ENCODE measurements at regions not wholly inside any gene's neighbourhood (a gene's known extent, or its start where the extent isn't known, plus 50 kb on each side); places are given as distances from the start of the nearest gene placed in this dataset.

GRCh38 chr7:157485361-157485831 is 148.6 kb downstream of the DNAJB6 start:
- Mint-ChIP-seq H3K27ac (ENCODE audit: unreplicated experiment) (no peak overlapping the region), H3K36me3 (ENCODE audit: low read depth, unreplicated experiment) (peaks cover 16% of the 10 kb centered on the region), H3K4me3 (ENCODE audit: unreplicated experiment) (peak overlapping the region; percentile 62), H3K9me3 (ENCODE audit: unreplicated experiment) (peaks cover 32% of the 10 kb centered on the region), H3K4me1 (ENCODE audit: unreplicated experiment) (no peaks in the 10 kb centered on the region), H3K27me3 (ENCODE audit: unreplicated experiment) (peaks cover 16% of the 10 kb centered on the region)
- DNase-seq (ENCODE audit: low spot score) = no peak
- TF ChIP-seq CTCF (IDR thresholded peaks at IDR 0.05; ENCODE audit: unreplicated experiment) = no peak

GRCh38 chr7:157486007-157486755 is 149.4 kb downstream of the DNAJB6 start:
- TF ChIP-seq CTCF (IDR thresholded peaks at IDR 0.05; ENCODE audit: unreplicated experiment) = no peak
- no peak for DNase-seq (ENCODE audit: low spot score)
- Mint-ChIP-seq H3K36me3 (ENCODE audit: low read depth, unreplicated experiment) (peaks cover 16% of the 10 kb centered on the region), H3K4me3 (ENCODE audit: unreplicated experiment) (peak overlapping the region; percentile 48), H3K4me1 (ENCODE audit: unreplicated experiment) (no peaks in the 10 kb centered on the region), H3K27ac (ENCODE audit: unreplicated experiment) (peak overlapping the region; percentile 12), H3K27me3 (ENCODE audit: unreplicated experiment) (peaks cover 17% of the 10 kb centered on the region), H3K9me3 (ENCODE audit: unreplicated experiment) (peaks cover 32% of the 10 kb centered on the region)

- no peak for TF ChIP-seq CTCF (IDR thresholded peaks at IDR 0.05; ENCODE audit: unreplicated experiment)
- H3K27me3 Mint-ChIP-seq (ENCODE audit: unreplicated experiment) = peaks cover 17% of the 10 kb centered on the region
- no peaks in the 10 kb centered on the region for H3K4me1 Mint-ChIP-seq (ENCODE audit: unreplicated experiment)
- DNase-seq (ENCODE audit: low spot score) = no peak
- peaks cover 16% of the 10 kb centered on the region for H3K36me3 Mint-ChIP-seq (ENCODE audit: low read depth, unreplicated experiment)
- no peak overlapping the region for H3K4me3 Mint-ChIP-seq (ENCODE audit: unreplicated experiment)
- H3K27ac Mint-ChIP-seq (ENCODE audit: unreplicated experiment) = no peak overlapping the region
- peaks cover 32% of the 10 kb centered on the region for H3K9me3 Mint-ChIP-seq (ENCODE audit: unreplicated experiment)
Measured at GRCh38 chr7:157487046-157487770, 150.4 kb downstream of the DNAJB6 start.

GRCh38 chr7:157488281-157488680 is 151.5 kb downstream of the DNAJB6 start:
- H3K27me3 Mint-ChIP-seq (ENCODE audit: unreplicated experiment) = peaks cover 17% of the 10 kb centered on the region
- no peak for DNase-seq (ENCODE audit: low spot score)
- no peak overlapping the region for H3K27ac Mint-ChIP-seq (ENCODE audit: unreplicated experiment)
- no peak for TF ChIP-seq CTCF (IDR thresholded peaks at IDR 0.05; ENCODE audit: unreplicated experiment)
- H3K4me1 Mint-ChIP-seq (ENCODE audit: unreplicated experiment) = no peaks in the 10 kb centered on the region
- H3K9me3 Mint-ChIP-seq (ENCODE audit: unreplicated experiment) = peaks cover 34% of the 10 kb centered on the region
- peak overlapping the region; percentile 25 for H3K4me3 Mint-ChIP-seq (ENCODE audit: unreplicated experiment)
- peaks cover 16% of the 10 kb centered on the region for H3K36me3 Mint-ChIP-seq (ENCODE audit: low read depth, unreplicated experiment)

- Mint-ChIP-seq H3K27me3 (ENCODE audit: unreplicated experiment) (peaks cover 21% of the 10 kb centered on the region), H3K4me3 (ENCODE audit: unreplicated experiment) (no peak overlapping the region), H3K27ac (ENCODE audit: unreplicated experiment) (no peak overlapping the region), H3K4me1 (ENCODE audit: unreplicated experiment) (no peaks in the 10 kb centered on the region), H3K9me3 (ENCODE audit: unreplicated experiment) (peaks cover 40% of the 10 kb centered on the region), H3K36me3 (ENCODE audit: low read depth, unreplicated experiment) (peaks cover 22% of the 10 kb centered on the region)
- no peak for TF ChIP-seq CTCF (IDR thresholded peaks at IDR 0.05; ENCODE audit: unreplicated experiment)
- no peak for DNase-seq (ENCODE audit: low spot score)
Measured at GRCh38 chr7:157488966-157489365, 152.2 kb downstream of the DNAJB6 start.
